ENCODE measurements at regions not wholly inside any gene's neighbourhood (a gene's known extent, or its start where the extent isn't known, plus 50 kb on each side); places are given as distances from the start of the nearest gene placed in this dataset.

- no peak for TF ChIP-seq CTCF (IDR thresholded peaks at IDR 0.05)
- no peak for TF ChIP-seq POLR2A (IDR thresholded peaks at IDR 0.05)
Observed at GRCh38 chr2:198287706-198288105, 483.3 kb downstream of the PLCL1 start.
